NT2/D1 (cell line): ENCODE measurements at regions not wholly inside any gene's neighbourhood (a gene's known extent, or its start where the extent isn't known, plus 50 kb on each side); places are given as distances from the start of the nearest gene placed in this dataset.

Source experiments
- YY1 ChIP-seq: IDR thresholded peaks from 2 replicates; pipeline ENCODE4 v1.6.1; 2011; ENCODE audit not compliant: insufficient read length, insufficient read depth
- ZNF274 ChIP-seq: IDR thresholded peaks from 2 replicates; pipeline ENCODE4 v1.6.1; 2011; ENCODE audit warnings: mild to moderate bottlenecking, low read depth, low read length

DNA sequence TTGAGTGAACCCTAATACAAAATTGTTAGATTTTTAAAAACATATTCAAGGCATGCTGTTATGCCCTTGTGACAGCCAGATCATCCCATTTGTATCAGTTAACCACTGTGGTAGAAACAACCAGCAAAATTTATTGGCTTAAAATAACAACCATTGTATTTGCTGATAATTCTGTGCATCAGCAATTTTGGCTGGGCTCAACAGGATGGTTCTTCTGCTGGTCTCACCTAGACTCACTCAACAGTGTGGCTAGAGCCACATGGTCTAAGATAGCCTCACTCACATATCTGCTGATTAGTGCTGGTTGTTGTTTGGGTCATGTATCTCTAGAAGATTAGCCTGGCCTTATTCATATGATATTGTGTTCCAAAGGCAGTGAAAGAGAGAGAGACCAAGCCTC lies 160.1 kb upstream of the GATA6 start:
- TF ChIP-seq ZNF274 (no peak), YY1 (no peak)
